Activated B cell treated with CpG ODN at 0.5 μM for 24 hours (primary cell): ENCODE measurements at regions not wholly inside any gene's neighbourhood (a gene's known extent, or its start where the extent isn't known, plus 50 kb on each side); places are given as distances from the start of the nearest gene placed in this dataset.

Experiments
- ATAC-seq: fragments of 200-7000 bp; cut with Tn5 transposase; one replicate; pipeline ENCODE4 v1.10.0; 2021; ENCODE audit warnings: low read depth, mild to moderate bottlenecking, moderate library complexity
- CTCF ChIA-PET: fragments of 350-600 bp; sonication (Branson Sonifier 250); formaldehyde crosslinking; loops from one replicate; lab custom pipeline; 2021; ENCODE audit warnings: antibody characterized with exemption; lab: Charles Lee
- POLR2A ChIA-PET: fragments of 350-600 bp; sonication (Branson Sonifier 250); formaldehyde crosslinking; loops from one replicate; lab custom pipeline; 2021; ENCODE audit warnings: antibody characterized with exemption; lab: Charles Lee
- DNase-seq: peaks from one replicate; pipeline ENCODE4 v3.0.0; 2022
- H3K27ac Mint-ChIP-seq: one replicate; pipeline ENCODE4 v1.8.0; 2020; ENCODE audit warnings: mixed read lengths
- H3K27me3 Mint-ChIP-seq: one replicate; pipeline ENCODE4 v1.8.0; 2021; ENCODE audit warnings: mixed read lengths
- H3K36me3 Mint-ChIP-seq: one replicate; pipeline ENCODE4 v1.8.0; 2021; ENCODE audit warnings: low read depth, mixed read lengths
- H3K4me1 Mint-ChIP-seq: one replicate; pipeline ENCODE4 v1.8.0; 2021; ENCODE audit warnings: mixed read lengths
- H3K4me3 Mint-ChIP-seq: one replicate; pipeline ENCODE4 v1.8.0; 2020; ENCODE audit warnings: mild to moderate bottlenecking, mixed read lengths
- H3K9me3 Mint-ChIP-seq: one replicate; pipeline ENCODE4 v1.8.0; 2020; ENCODE audit warnings: mixed read lengths
- intact Hi-C: fragments of 100-400 bp; cut with micrococcal nuclease; formaldehyde crosslinking; loops from one replicate; pipeline ENCODE4 v1.15.1; 2024
- TF ChIP-seq, protein P1 (sequence below): fragments of 200-600 bp; IDR thresholded peaks from one replicate; pipeline ENCODE4 v1.8.0; 2022; ENCODE audit warnings: antibody characterized with exemption, mild to moderate bottlenecking

DNA sequence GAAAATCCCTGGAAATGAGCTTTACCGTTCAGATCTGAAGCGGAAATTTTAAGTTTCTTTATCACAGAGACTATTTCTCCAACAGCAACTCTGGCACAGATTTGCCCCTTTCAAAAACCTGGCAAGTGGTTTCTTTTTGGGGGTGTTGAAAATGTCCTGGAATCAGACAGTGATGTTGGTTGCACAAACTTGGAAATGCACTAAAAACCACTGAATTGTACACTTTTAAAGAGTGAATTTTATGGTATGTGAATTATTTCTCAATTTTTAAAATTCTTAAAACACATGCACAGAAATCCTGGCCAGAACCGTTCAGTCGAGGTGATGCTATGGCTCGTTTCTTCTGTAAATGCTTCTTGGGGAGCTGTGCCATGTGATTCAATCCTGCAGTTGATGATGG is 121.2 kb upstream of the RBPJ start:
- ChIA-PET CTCF (no interaction called here), POLR2A (no interaction called here)
- Mint-ChIP-seq H3K27me3 (peaks cover 4% of the 10 kb centered on the region), H3K27ac (no peak overlapping the region), H3K4me1 (peaks cover 13% of the 10 kb centered on the region), H3K36me3 (no peaks in the 10 kb centered on the region), H3K9me3 (no peaks in the 10 kb centered on the region), H3K4me3 (no peak overlapping the region)
- ATAC-seq (no peak), DNase-seq (no peak)
- TF ChIP-seq, protein P1, sequence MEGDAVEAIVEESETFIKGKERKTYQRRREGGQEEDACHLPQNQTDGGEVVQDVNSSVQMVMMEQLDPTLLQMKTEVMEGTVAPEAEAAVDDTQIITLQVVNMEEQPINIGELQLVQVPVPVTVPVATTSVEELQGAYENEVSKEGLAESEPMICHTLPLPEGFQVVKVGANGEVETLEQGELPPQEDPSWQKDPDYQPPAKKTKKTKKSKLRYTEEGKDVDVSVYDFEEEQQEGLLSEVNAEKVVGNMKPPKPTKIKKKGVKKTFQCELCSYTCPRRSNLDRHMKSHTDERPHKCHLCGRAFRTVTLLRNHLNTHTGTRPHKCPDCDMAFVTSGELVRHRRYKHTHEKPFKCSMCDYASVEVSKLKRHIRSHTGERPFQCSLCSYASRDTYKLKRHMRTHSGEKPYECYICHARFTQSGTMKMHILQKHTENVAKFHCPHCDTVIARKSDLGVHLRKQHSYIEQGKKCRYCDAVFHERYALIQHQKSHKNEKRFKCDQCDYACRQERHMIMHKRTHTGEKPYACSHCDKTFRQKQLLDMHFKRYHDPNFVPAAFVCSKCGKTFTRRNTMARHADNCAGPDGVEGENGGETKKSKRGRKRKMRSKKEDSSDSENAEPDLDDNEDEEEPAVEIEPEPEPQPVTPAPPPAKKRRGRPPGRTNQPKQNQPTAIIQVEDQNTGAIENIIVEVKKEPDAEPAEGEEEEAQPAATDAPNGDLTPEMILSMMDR: no peak
- intact Hi-C loops: no loop called here

DNA sequence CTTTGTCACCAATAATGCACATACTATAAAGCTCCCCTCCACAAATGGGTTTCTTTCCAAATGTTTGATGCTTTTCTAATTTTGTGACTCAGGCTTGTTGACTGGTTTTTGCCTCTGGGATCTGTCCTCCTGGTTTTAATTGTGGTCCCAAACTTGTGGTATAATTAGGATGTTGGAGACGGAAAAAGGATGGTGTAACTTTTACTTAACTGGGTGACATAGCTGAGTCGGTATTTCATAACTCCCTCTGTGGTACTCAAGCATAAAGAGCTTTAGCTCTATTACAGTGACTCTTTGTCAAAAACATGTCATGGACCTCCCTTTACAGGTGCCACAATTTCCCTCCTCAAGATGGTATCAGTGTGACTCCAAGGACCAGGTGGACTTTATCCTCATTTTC is 119.7 kb upstream of the RBPJ start:
- intact Hi-C loops: no loop called here
- TF ChIP-seq, protein P1: no peak
- Mint-ChIP-seq H3K9me3 (no peaks in the 10 kb centered on the region), H3K36me3 (no peaks in the 10 kb centered on the region), H3K27ac (no peak overlapping the region), H3K27me3 (peaks cover 4% of the 10 kb centered on the region), H3K4me1 (peaks cover 13% of the 10 kb centered on the region), H3K4me3 (no peak overlapping the region)
- ATAC-seq (no peak), DNase-seq (no peak)
- CTCF ChIA-PET: no interaction called here
- POLR2A ChIA-PET: interaction anchor here (0.7 kb wide), 1 partner anchor 110 kb away, joined by 6 read pairs; no protein-coding TSS in a partner anchor

DNA sequence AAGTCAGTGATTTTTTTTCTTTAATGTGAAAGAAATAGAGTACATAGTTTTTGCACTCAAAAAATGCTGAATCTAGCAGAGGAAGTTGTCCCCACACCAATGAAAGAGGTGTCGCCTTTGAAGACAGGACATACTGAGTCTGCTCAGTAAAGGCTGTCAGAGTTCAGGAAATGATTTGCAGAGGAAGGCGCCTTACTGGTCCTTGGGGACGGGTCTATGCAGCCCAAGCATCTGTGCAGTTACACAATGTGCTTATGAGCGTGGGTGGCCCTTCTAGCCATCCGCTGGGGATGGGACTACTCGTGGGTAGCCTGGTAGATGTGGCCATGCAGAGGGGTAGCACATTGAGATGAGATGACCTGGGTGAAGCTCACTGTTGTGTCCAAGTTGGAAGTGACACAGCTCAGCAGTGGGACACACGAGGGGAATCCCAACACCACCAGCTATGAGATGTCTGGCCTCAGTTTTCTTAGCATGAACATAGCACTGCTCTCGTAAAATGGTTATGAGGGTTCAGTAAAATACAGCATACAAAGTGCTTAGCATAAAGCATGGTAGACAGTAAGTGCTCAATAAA is 116.5 kb upstream of the RBPJ start:
- H3K36me3 Mint-ChIP-seq: no peaks in the 10 kb centered on the region
- DNase-seq (no peak), ATAC-seq (peak; percentile 82)
- H3K27ac Mint-ChIP-seq: no peak overlapping the region
- no peak overlapping the region for H3K4me3 Mint-ChIP-seq
- intact Hi-C loops: no loop called here
- H3K27me3 Mint-ChIP-seq: peaks cover 3% of the 10 kb centered on the region
- ChIA-PET CTCF (no interaction called here), POLR2A (no interaction called here)
- TF ChIP-seq, protein P1: no peak
- peaks cover 5% of the 10 kb centered on the region for H3K4me1 Mint-ChIP-seq
- H3K9me3 Mint-ChIP-seq: no peaks in the 10 kb centered on the region

DNA sequence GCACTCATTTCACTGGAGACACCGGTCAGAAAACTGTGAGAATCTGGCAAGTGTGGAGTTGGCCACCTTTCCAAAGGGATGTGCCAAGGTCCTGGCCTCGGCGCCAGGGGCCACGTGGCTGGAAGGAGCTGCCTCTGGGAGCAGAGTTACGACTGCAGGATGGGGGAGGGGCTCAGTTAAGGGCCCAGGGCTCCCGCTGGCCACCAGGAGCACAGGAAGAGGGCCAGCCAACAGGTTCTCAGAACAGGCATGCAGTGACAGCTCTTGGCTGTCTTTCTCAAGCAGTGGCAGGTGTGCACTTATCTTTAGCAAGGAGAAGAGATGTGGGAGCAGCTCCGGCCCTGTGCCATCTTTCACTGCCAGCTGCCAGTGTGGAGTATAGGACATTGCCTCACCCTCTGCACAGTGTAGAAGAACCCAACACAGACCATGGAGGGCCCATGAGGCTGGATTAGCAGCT is 115.9 kb upstream of the RBPJ start:
- POLR2A ChIA-PET: interaction anchor here (0.6 kb wide), 1 partner anchor 117 kb away, joined by 5 read pairs; no protein-coding TSS in a partner anchor
- no peaks in the 10 kb centered on the region for H3K9me3 Mint-ChIP-seq
- H3K36me3 Mint-ChIP-seq: no peaks in the 10 kb centered on the region
- H3K27ac Mint-ChIP-seq: no peak overlapping the region
- intact Hi-C loops: no loop called here
- peaks cover 5% of the 10 kb centered on the region for H3K4me1 Mint-ChIP-seq
- TF ChIP-seq, protein P1: no peak
- ATAC-seq (no peak), DNase-seq (no peak)
- H3K27me3 Mint-ChIP-seq: peaks cover 6% of the 10 kb centered on the region
- no peak overlapping the region for H3K4me3 Mint-ChIP-seq
- CTCF ChIA-PET: no interaction called here

DNA sequence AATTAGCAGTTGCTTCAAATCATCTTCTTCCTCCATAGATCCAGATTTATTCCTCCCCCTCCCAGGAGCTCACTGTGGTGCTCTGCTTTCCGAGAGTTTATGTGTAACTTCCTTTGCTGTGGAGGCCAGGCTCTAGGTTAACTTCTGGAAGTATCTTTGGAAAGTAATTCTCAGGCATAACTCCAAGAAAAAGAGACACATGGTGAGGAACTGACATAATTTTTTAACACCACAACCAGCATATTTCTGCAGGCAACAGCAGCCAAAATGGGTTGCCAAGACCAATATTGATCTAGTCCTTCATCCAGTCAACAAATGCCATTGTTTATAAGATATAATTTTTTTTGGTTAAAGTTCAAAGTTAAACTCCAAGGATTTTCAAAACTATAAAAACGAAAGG is 114.5 kb upstream of the RBPJ start:
- TF ChIP-seq, protein P1: no peak
- peaks cover 17% of the 10 kb centered on the region for H3K27me3 Mint-ChIP-seq
- ATAC-seq: no peak

More for the DNA sequence above, 114.5 kb upstream of the RBPJ start:
- no peaks in the 10 kb centered on the region for H3K36me3 Mint-ChIP-seq
- H3K4me1 Mint-ChIP-seq: peaks cover 5% of the 10 kb centered on the region
- no peak overlapping the region for H3K27ac Mint-ChIP-seq
- intact Hi-C loops: no loop called here
- CTCF ChIA-PET: no interaction called here
- POLR2A ChIA-PET: no interaction called here
- H3K9me3 Mint-ChIP-seq: no peaks in the 10 kb centered on the region
- H3K4me3 Mint-ChIP-seq: no peak overlapping the region
- DNase-seq: no peak
